PC-3 (cell line): ENCODE measurements at regions not wholly inside any gene's neighbourhood (a gene's known extent, or its start where the extent isn't known, plus 50 kb on each side); places are given as distances from the start of the nearest gene placed in this dataset.

ENCODE experiments used
- ATAC-seq: fragments of 200-7000 bp; cut with Tn5 transposase; 2 replicates; pipeline ENCODE4 v1.9.1; 2020; ENCODE audit warnings: mild to moderate bottlenecking, moderate library complexity
- BruUV-seq: library from RNA; stranded (reverse); fragments of 400-500 nt; replicated peaks from 2 replicates; lab custom pipeline; 2021; lab: Mats Ljungman, UMichigan
- CTCF ChIA-PET: fragments of 300-600 bp; sonication (Branson Sonifier 250); formaldehyde crosslinking; loops from one replicate; lab custom pipeline; 2022; ENCODE audit warnings: antibody characterized with exemption; lab: Charles Lee
- POLR2A ChIA-PET: fragments of 300-600 bp; sonication (Branson Sonifier 250); formaldehyde crosslinking; loops from one replicate; lab custom pipeline; 2022; ENCODE audit warnings: antibody characterized with exemption; ENCODE audit not compliant: unreplicated experiment; lab: Charles Lee
- DNase-seq: peaks from one replicate; pipeline ENCODE4 v3.0.0-alpha.2; 2015
- H2AFZ ChIP-seq: fragments of 300-600 bp; sonication (generic); 2 replicates; pipeline ENCODE4 v1.6.0; 2016; ENCODE audit warnings: antibody characterized with exemption, low read length
- H3F3A ChIP-seq: fragments of 300-600 bp; sonication (generic); one replicate; pipeline ENCODE4 v1.6.0; 2017; ENCODE audit warnings: antibody characterized with exemption, low read length, control low read depth, mild to moderate bottlenecking; ENCODE audit not compliant: unreplicated experiment
- H3K27ac ChIP-seq: fragments of 300-600 bp; sonication (generic); 2 replicates; pipeline ENCODE4 v1.5.1; 2016; ENCODE audit warnings: mild to moderate bottlenecking, low read length
- H3K27me3 ChIP-seq: fragments of 300-600 bp; sonication (generic); 2 replicates; pipeline ENCODE4 v1.6.1; 2016; ENCODE audit warnings: low read length, mixed read lengths
- H3K36me3 ChIP-seq: fragments of 300-600 bp; sonication (generic); 2 replicates; pipeline ENCODE4 v1.6.1; 2016; ENCODE audit warnings: low read depth, mixed run types, low read length, mixed read lengths
- H3K4me1 ChIP-seq: fragments of 300-600 bp; sonication (generic); 2 replicates; pipeline ENCODE4 v1.5.1; 2016; ENCODE audit warnings: low read length; ENCODE audit not compliant: insufficient read depth
- H3K4me2 ChIP-seq: fragments of 300-600 bp; sonication (generic); 2 replicates; pipeline ENCODE4 v1.6.0; 2016; ENCODE audit warnings: low read length
- H3K4me3 ChIP-seq: fragments of 300-600 bp; sonication (generic); 2 replicates; pipeline ENCODE4 v1.5.1; 2016; ENCODE audit warnings: mild to moderate bottlenecking, low read length, mixed read lengths
- H3K79me2 ChIP-seq: fragments of 300-600 bp; sonication (generic); 2 replicates; pipeline ENCODE4 v1.6.1; 2017; ENCODE audit warnings: low read length, mixed read lengths
- H3K9ac ChIP-seq: fragments of 300-600 bp; sonication (generic); 2 replicates; pipeline ENCODE4 v1.6.0; 2016; ENCODE audit warnings: mild to moderate bottlenecking, low read length
- H3K9me2 ChIP-seq: fragments of 300-600 bp; sonication (generic); replicated peaks from 2 replicates; pipeline ENCODE4 v1.6.1; 2016; ENCODE audit warnings: mixed run types, low read length, mixed read lengths
- H3K9me3 ChIP-seq: fragments of 300-600 bp; sonication (generic); 2 replicates; pipeline ENCODE4 v1.6.1; 2016; ENCODE audit warnings: low read length, mixed read lengths
- H4K20me1 ChIP-seq: fragments of 300-600 bp; sonication (generic); 2 replicates; pipeline ENCODE4 v1.6.1; 2016; ENCODE audit warnings: low read length, mixed read lengths
- CTCF ChIP-seq: fragments of 300-600 bp; sonication (generic); conservative IDR thresholded peaks from 2 replicates; pipeline ENCODE4 v1.5.1; 2017; ENCODE audit warnings: antibody characterized with exemption, low read depth, mild to moderate bottlenecking, low read length
- EZH2 ChIP-seq: fragments of 300-600 bp; sonication (generic); IDR thresholded peaks from one replicate; pipeline ENCODE4 v1.6.1; 2017; ENCODE audit warnings: antibody characterized with exemption, mild to moderate bottlenecking, low read length; ENCODE audit not compliant: unreplicated experiment
- EZH2phosphoT487 ChIP-seq: fragments of 300-600 bp; sonication (generic); IDR thresholded peaks from 2 replicates; pipeline ENCODE4 v1.6.1; 2018; ENCODE audit warnings: mild to moderate bottlenecking, antibody characterized with exemption, low read length, borderline replicate concordance
- intact Hi-C: fragments of 100-400 bp; cut with micrococcal nuclease; formaldehyde crosslinking; loops from 2 replicates; pipeline ENCODE4 v1.9.0; 2023

GRCh38 chr2:40039549-40039948 lies 260.5 kb upstream of the THUMPD2 start:
- no peak for TF ChIP-seq EZH2phosphoT487
- no peak for TF ChIP-seq CTCF
- no peak for TF ChIP-seq EZH2
- DNase-seq (no peak), ATAC-seq (no peak)
- H3K36me3 ChIP-seq, result no peaks in the 10 kb centered on the region
- H3K9me2 ChIP-seq, result no peaks in the 10 kb centered on the region
- H3K27ac ChIP-seq, result no peak overlapping the region
- no peak overlapping the region for H3K4me3 ChIP-seq
- no peaks in the 10 kb centered on the region for H3K79me2 ChIP-seq
- BruUV-seq, result no TSS peak
- no peak overlapping the region for H3K4me2 ChIP-seq
- H4K20me1 ChIP-seq, result no peaks in the 10 kb centered on the region
- POLR2A ChIA-PET, result no interaction called here
- H3K9me3 ChIP-seq, result peaks cover 3% of the 10 kb centered on the region; the same call in 1 of the 2 replicates
- CTCF ChIA-PET, result no interaction called here
- no peaks in the 10 kb centered on the region for H3K27me3 ChIP-seq
- no peak overlapping the region for H2AFZ ChIP-seq
- H3K4me1 ChIP-seq, result no peaks in the 10 kb centered on the region
- H3F3A ChIP-seq, result no peaks in the 10 kb centered on the region
- no peak overlapping the region for H3K9ac ChIP-seq
- intact Hi-C loops, result no loop called here

GRCh38 chr2:40038646-40039045 lies 259.6 kb upstream of the THUMPD2 start:
- no peaks in the 10 kb centered on the region for H3K27me3 ChIP-seq
- H3K9ac ChIP-seq, result no peak overlapping the region
- ChIA-PET CTCF (no interaction called here), POLR2A (no interaction called here)
- no peak for ATAC-seq
- H3K9me3 ChIP-seq, result peaks cover 5% of the 10 kb centered on the region; the same call in 1 of the 2 replicates
- H4K20me1 ChIP-seq, result no peaks in the 10 kb centered on the region
- intact Hi-C loops, result no loop called here
- BruUV-seq, result no TSS peak
- H3K27ac ChIP-seq, result no peak overlapping the region
- TF ChIP-seq EZH2phosphoT487 (no peak), EZH2 (no peak), CTCF (no peak)
- no peak for DNase-seq
- no peaks in the 10 kb centered on the region; the same call in 1 of the 2 replicates for H3K36me3 ChIP-seq
- no peak overlapping the region for H3K4me3 ChIP-seq
- no peaks in the 10 kb centered on the region for H3K79me2 ChIP-seq
- H3F3A ChIP-seq, result no peaks in the 10 kb centered on the region
- no peaks in the 10 kb centered on the region for H3K9me2 ChIP-seq
- H3K4me2 ChIP-seq, result no peak overlapping the region
- H3K4me1 ChIP-seq, result no peaks in the 10 kb centered on the region
- H2AFZ ChIP-seq, result no peak overlapping the region

- Histone ChIP-seq H3K27ac (no peak overlapping the region), H3K4me1 (peaks cover 10% of the 10 kb centered on the region), H3F3A (no peaks in the 10 kb centered on the region), H3K4me3 (no peak overlapping the region), H3K9me3 (peaks cover 5% of the 10 kb centered on the region; the same call in 1 of the 2 replicates), H3K9me2 (no peaks in the 10 kb centered on the region), H3K79me2 (no peaks in the 10 kb centered on the region), H3K27me3 (no peaks in the 10 kb centered on the region), H2AFZ (no peak overlapping the region), H3K9ac (no peak overlapping the region), H4K20me1 (no peaks in the 10 kb centered on the region), H3K36me3 (no peaks in the 10 kb centered on the region; the same call in 1 of the 2 replicates), H3K4me2 (no peak overlapping the region)
- ATAC-seq, result no peak
- DNase-seq, result no peak
- ChIA-PET POLR2A (no interaction called here), CTCF (interaction anchor here (0.6 kb wide), 1 partner anchor 33 kb away, joined by 3 read pairs; no protein-coding TSS in a partner anchor)
- intact Hi-C loops, result no loop called here
- no peak for TF ChIP-seq CTCF
- TF ChIP-seq EZH2phosphoT487, result no peak
- BruUV-seq, result no TSS peak
These were observed 258.2 kb upstream of the THUMPD2 start for GRCh38 chr2:40037303-40037702.
